Body of pancreas (tissue), 4 donors: ENCODE measurements at regions not wholly inside any gene's neighbourhood (a gene's known extent, or its start where the extent isn't known, plus 50 kb on each side); places are given as distances from the start of the nearest gene placed in this dataset.

Source experiments
- CTCF ChIP-seq, 7 experiments: fragments of 450-650 bp in 4 of 7; fragments of 200-600 bp in 3 of 7; sonication (generic) in 3 of 7; IDR thresholded peaks; one replicate each; pipeline ENCODE4 v1.5.1; 2016 to 2019; ENCODE audit warnings: antibody characterized with exemption in 7 of 7
- POLR2A ChIP-seq, 3 donors: fragments of 450-650 bp; IDR thresholded peaks; one replicate each; pipeline ENCODE4 v1.6.1; 2016; ENCODE audit warnings: antibody characterized with exemption in 3 of 3, mild to moderate bottlenecking in 2 of 3

- no peak for TF ChIP-seq CTCF (IDR thresholded peaks at IDR 0.05)
- no peak for TF ChIP-seq POLR2A (IDR thresholded peaks at IDR 0.05)
Observed at GRCh38 chr20:11229772-11230171, 556.0 kb upstream of the JAG1 start.
